ENCODE measurements at regions not wholly inside any gene's neighbourhood (a gene's known extent, or its start where the extent isn't known, plus 50 kb on each side); places are given as distances from the start of the nearest gene placed in this dataset.

DNA sequence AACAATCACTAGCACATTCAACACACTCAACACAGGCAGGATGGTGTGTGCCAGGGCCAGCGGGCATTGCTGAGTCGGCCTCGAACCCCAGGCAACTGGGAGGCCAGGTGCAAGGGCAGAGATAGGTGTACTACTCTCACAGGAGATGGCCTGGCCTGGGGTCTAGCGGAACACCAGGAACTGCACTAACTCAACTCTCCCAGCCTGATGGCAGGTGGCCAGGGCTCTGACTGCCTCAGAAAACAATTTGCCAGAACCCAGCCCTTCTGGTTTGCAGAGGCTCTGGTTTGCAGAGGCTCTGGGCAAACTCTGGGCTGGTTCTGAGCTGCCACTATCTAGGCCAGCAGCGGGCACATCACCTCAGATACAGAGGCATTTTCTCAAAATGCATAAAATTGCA is 229.2 kb upstream of the CHRNA7 start:
- Histone ChIP-seq H3K9me3 (ENCODE audit: low read length) (no peaks in the 10 kb centered on the region), H3K27ac (ENCODE audit: low read length) (no peak overlapping the region), H3K4me2 (ENCODE audit: low read depth, low read length, poor library complexity, severe bottlenecking) (no peak overlapping the region), H2AFZ (ENCODE audit: low read length) (no peak overlapping the region), H3K9ac (ENCODE audit: low read length) (no peak overlapping the region), H3K9me2 (replicated peaks; ENCODE audit: insufficient read depth, low read length) (no peaks in the 10 kb centered on the region), H3K79me2 (ENCODE audit: low read length) (no peaks in the 10 kb centered on the region), H4K20me1 (ENCODE audit: insufficient read depth, low read depth, low read length) (peaks cover 5% of the 10 kb centered on the region; the same call in 1 of the 2 replicates), H3K36me3 (ENCODE audit: insufficient read depth, low read length) (no peaks in the 10 kb centered on the region), H3K4me3 (ENCODE audit: low read length) (no peak overlapping the region), H3K4me1 (ENCODE audit: low read length) (no peaks in the 10 kb centered on the region), H3K27me3 (ENCODE audit: low read length) (no peaks in the 10 kb centered on the region)
- no peak for DNase-seq

DNA sequence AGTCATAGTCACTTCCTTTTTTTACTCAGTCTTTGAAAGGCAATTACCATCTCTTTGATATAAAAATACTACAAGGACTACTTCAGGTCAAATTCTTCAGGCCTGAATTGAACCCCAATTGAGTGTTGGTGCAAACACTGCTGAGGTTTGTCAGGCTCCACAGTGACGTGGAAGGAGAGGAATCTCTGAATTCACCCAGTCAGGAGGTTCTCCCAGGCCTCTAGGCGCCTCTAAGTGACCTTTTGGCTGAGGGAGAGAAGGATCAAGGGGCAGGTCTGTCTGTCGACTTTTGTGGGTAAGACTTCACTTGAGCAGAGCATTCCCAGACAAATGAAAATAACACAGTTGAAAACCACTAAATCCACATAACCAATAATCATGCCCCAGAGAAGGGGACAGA is 227.6 kb upstream of the CHRNA7 start:
- Histone ChIP-seq H3K79me2 (ENCODE audit: low read length) (no peaks in the 10 kb centered on the region), H3K9me3 (ENCODE audit: low read length) (no peaks in the 10 kb centered on the region), H2AFZ (ENCODE audit: low read length) (no peak overlapping the region), H4K20me1 (ENCODE audit: insufficient read depth, low read depth, low read length) (peaks cover 5% of the 10 kb centered on the region; the same call in 1 of the 2 replicates), H3K27ac (ENCODE audit: low read length) (no peak overlapping the region), H3K4me1 (ENCODE audit: low read length) (no peaks in the 10 kb centered on the region), H3K4me3 (ENCODE audit: low read length) (no peak overlapping the region), H3K27me3 (ENCODE audit: low read length) (no peaks in the 10 kb centered on the region), H3K4me2 (ENCODE audit: low read depth, low read length, poor library complexity, severe bottlenecking) (no peak overlapping the region), H3K9ac (ENCODE audit: low read length) (no peak overlapping the region), H3K36me3 (ENCODE audit: insufficient read depth, low read length) (no peaks in the 10 kb centered on the region), H3K9me2 (replicated peaks; ENCODE audit: insufficient read depth, low read length) (no peaks in the 10 kb centered on the region)
- no peak for DNase-seq

DNA sequence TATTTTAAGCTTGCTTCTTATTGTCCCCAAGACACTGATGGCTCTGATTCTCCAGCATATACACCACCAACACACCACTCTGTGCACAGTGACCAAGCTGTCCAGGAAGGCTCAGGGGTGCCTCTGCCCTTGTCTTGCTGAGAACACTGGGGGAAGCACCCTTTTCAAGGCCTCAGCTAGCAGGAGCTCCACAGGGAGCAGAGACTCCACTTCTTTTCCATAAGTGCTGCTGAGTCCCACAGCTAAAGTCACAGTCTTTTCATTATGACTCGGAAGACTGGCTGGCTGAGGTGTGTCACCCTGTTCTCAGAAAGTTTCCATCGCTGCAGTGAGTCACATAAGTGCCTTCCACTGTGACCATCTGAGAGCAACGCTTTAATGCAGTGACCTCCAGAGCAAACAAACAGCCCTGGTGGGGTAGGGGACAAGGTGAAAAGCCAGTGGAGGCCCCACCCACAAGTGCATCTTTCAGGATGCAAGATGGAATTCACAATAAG is 226.9 kb upstream of the CHRNA7 start:
- Histone ChIP-seq H3K36me3 (ENCODE audit: insufficient read depth, low read length) (no peaks in the 10 kb centered on the region), H3K4me2 (ENCODE audit: low read depth, low read length, poor library complexity, severe bottlenecking) (no peak overlapping the region), H3K9me3 (ENCODE audit: low read length) (no peaks in the 10 kb centered on the region), H3K4me1 (ENCODE audit: low read length) (no peaks in the 10 kb centered on the region), H3K27me3 (ENCODE audit: low read length) (no peaks in the 10 kb centered on the region), H3K27ac (ENCODE audit: low read length) (no peak overlapping the region), H3K4me3 (ENCODE audit: low read length) (no peak overlapping the region), H3K9me2 (replicated peaks; ENCODE audit: insufficient read depth, low read length) (no peaks in the 10 kb centered on the region), H4K20me1 (ENCODE audit: insufficient read depth, low read depth, low read length) (peaks cover 5% of the 10 kb centered on the region; the same call in 1 of the 2 replicates), H2AFZ (ENCODE audit: low read length) (no peak overlapping the region), H3K79me2 (ENCODE audit: low read length) (no peaks in the 10 kb centered on the region), H3K9ac (ENCODE audit: low read length) (no peak overlapping the region)
- DNase-seq = no peak

DNA sequence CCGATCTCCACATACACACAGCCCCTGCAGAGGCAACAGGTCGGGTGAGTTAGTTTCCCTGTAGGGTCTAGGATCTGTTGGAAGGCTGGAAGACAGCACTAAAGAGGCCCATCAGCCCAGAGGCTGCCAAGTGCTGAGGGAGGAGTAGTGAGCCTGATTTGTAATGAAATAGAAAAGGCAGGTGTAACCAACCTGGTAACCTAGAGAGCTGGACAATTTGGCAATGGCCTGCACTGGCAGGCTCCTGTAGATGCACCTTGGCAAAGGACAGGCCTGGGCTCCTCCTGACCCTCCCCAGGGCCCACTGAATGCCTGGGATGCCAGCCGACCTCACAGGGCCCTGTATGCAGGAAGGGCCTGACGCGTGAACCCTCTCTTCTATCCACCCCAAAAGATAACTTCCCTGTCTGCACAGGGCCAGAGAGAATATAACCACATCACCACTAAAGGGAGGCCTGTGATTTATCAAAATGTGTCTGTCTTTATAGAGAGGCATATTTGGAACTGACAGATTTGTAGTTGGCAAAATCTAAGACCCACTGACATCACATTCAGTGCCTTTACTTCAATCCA is 225.1 kb upstream of the CHRNA7 start:
- no peak for DNase-seq
- peaks cover 5% of the 10 kb centered on the region; the same call in 1 of the 2 replicates for H4K20me1 ChIP-seq (ENCODE audit: insufficient read depth, low read depth, low read length)
- no peak overlapping the region for H3K4me2 ChIP-seq (ENCODE audit: low read depth, low read length, poor library complexity, severe bottlenecking)
- no peak overlapping the region for H3K4me3 ChIP-seq (ENCODE audit: low read length)
- no peaks in the 10 kb centered on the region for H3K4me1 ChIP-seq (ENCODE audit: low read length)
- H3K79me2 ChIP-seq (ENCODE audit: low read length) = no peaks in the 10 kb centered on the region
- H3K9ac ChIP-seq (ENCODE audit: low read length) = no peak overlapping the region
- H3K9me3 ChIP-seq (ENCODE audit: low read length) = no peaks in the 10 kb centered on the region
- no peaks in the 10 kb centered on the region for H3K36me3 ChIP-seq (ENCODE audit: insufficient read depth, low read length)
- H3K27me3 ChIP-seq (ENCODE audit: low read length) = no peaks in the 10 kb centered on the region
- H2AFZ ChIP-seq (ENCODE audit: low read length) = no peak overlapping the region
- no peak overlapping the region for H3K27ac ChIP-seq (ENCODE audit: low read length)
- H3K9me2 ChIP-seq (replicated peaks; ENCODE audit: insufficient read depth, low read length) = no peaks in the 10 kb centered on the region

DNA sequence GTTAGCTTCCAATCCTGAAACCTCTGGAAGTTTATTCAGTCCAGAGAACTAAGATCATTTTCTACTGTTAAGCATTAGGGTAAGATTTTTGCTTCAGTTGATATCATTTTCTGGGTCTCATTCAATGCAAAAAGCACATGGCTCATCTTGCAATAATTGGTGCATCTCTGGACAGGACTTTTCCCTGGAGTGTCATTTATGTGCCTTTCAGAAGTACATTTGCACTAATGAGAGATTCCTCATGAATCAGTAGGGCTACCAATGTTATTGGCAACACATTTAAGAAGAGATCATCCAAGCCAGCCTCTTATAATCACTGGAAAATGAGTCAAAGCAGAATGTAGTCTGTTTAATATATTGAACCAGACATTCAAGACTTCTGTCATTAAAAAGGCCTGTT is 224.2 kb upstream of the CHRNA7 start:
- peaks cover 3% of the 10 kb centered on the region; the same call in 1 of the 2 replicates for H4K20me1 ChIP-seq (ENCODE audit: insufficient read depth, low read depth, low read length)
- no peaks in the 10 kb centered on the region for H3K79me2 ChIP-seq (ENCODE audit: low read length)
- H3K27me3 ChIP-seq (ENCODE audit: low read length) = no peaks in the 10 kb centered on the region
- H3K9me3 ChIP-seq (ENCODE audit: low read length) = no peaks in the 10 kb centered on the region
- H3K27ac ChIP-seq (ENCODE audit: low read length) = no peak overlapping the region
- no peak overlapping the region for H3K4me2 ChIP-seq (ENCODE audit: low read depth, low read length, poor library complexity, severe bottlenecking)
- H3K9ac ChIP-seq (ENCODE audit: low read length) = no peak overlapping the region
- H3K4me1 ChIP-seq (ENCODE audit: low read length) = no peaks in the 10 kb centered on the region
- H2AFZ ChIP-seq (ENCODE audit: low read length) = no peak overlapping the region
- no peaks in the 10 kb centered on the region for H3K9me2 ChIP-seq (replicated peaks; ENCODE audit: insufficient read depth, low read length)
- no peak for DNase-seq
- no peak overlapping the region for H3K4me3 ChIP-seq (ENCODE audit: low read length)
- no peaks in the 10 kb centered on the region for H3K36me3 ChIP-seq (ENCODE audit: insufficient read depth, low read length)

DNA sequence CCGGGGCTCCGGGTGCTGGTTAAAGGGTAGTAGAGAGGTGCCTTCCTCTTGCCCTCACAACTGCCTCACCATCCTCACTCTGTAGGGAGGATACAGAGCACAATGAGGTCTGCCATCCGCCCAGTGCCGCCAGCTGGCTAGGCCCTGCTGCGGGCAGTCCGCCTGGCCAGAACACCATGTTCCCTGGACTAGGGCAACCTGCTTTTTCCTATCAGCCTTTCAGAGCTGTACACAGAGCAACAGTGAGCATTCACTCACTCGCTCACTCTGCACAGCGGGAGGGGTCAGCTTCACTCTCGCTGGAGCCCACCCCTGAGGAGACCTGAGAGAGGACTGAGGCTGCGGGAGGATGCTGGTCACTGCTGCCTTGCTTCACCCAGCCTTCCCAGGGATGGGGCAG is 218.7 kb upstream of the CHRNA7 start:
- Histone ChIP-seq H3K4me3 (ENCODE audit: low read length) (no peak overlapping the region), H3K9ac (ENCODE audit: low read length) (no peak overlapping the region), H3K36me3 (ENCODE audit: insufficient read depth, low read length) (no peaks in the 10 kb centered on the region), H3K9me3 (ENCODE audit: low read length) (no peaks in the 10 kb centered on the region), H3K4me2 (ENCODE audit: low read depth, low read length, poor library complexity, severe bottlenecking) (no peak overlapping the region), H4K20me1 (ENCODE audit: insufficient read depth, low read depth, low read length) (no peaks in the 10 kb centered on the region), H3K27ac (ENCODE audit: low read length) (no peak overlapping the region), H3K79me2 (ENCODE audit: low read length) (no peaks in the 10 kb centered on the region), H3K9me2 (replicated peaks; ENCODE audit: insufficient read depth, low read length) (no peaks in the 10 kb centered on the region), H3K4me1 (ENCODE audit: low read length) (peaks cover 4% of the 10 kb centered on the region; the same call in 1 of the 2 replicates), H3K27me3 (ENCODE audit: low read length) (no peaks in the 10 kb centered on the region), H2AFZ (ENCODE audit: low read length) (no peak overlapping the region)
- no peak for DNase-seq

DNA sequence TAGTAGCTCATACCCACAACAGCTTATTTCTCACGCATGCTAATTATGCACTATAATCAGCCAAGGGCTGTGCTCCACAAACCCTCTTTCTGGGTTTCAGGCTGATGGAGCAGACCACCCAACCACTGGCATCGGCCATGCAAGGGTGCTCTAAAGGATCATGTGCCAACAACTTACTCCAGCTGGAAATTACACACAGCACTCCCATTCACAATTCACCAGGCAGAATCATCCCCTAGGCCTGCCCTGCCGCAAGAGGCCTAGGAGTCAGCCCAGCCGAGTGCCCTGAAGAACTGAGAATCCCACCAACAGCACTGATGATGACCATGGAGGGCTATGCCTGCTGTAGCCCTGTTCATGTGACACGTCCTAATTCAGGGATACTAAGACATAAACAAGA is 216.2 kb upstream of the CHRNA7 start:
- Histone ChIP-seq H3K27ac (ENCODE audit: low read length) (no peak overlapping the region), H3K36me3 (ENCODE audit: insufficient read depth, low read length) (no peaks in the 10 kb centered on the region), H3K9ac (ENCODE audit: low read length) (no peak overlapping the region), H4K20me1 (ENCODE audit: insufficient read depth, low read depth, low read length) (no peaks in the 10 kb centered on the region), H3K4me1 (ENCODE audit: low read length) (peaks cover 4% of the 10 kb centered on the region; the same call in 1 of the 2 replicates), H3K4me3 (ENCODE audit: low read length) (no peak overlapping the region), H3K27me3 (ENCODE audit: low read length) (no peaks in the 10 kb centered on the region), H3K9me2 (replicated peaks; ENCODE audit: insufficient read depth, low read length) (no peaks in the 10 kb centered on the region), H3K79me2 (ENCODE audit: low read length) (no peaks in the 10 kb centered on the region), H2AFZ (ENCODE audit: low read length) (no peak overlapping the region), H3K9me3 (ENCODE audit: low read length) (no peaks in the 10 kb centered on the region), H3K4me2 (ENCODE audit: low read depth, low read length, poor library complexity, severe bottlenecking) (no peak overlapping the region)
- DNase-seq = no peak

DNA sequence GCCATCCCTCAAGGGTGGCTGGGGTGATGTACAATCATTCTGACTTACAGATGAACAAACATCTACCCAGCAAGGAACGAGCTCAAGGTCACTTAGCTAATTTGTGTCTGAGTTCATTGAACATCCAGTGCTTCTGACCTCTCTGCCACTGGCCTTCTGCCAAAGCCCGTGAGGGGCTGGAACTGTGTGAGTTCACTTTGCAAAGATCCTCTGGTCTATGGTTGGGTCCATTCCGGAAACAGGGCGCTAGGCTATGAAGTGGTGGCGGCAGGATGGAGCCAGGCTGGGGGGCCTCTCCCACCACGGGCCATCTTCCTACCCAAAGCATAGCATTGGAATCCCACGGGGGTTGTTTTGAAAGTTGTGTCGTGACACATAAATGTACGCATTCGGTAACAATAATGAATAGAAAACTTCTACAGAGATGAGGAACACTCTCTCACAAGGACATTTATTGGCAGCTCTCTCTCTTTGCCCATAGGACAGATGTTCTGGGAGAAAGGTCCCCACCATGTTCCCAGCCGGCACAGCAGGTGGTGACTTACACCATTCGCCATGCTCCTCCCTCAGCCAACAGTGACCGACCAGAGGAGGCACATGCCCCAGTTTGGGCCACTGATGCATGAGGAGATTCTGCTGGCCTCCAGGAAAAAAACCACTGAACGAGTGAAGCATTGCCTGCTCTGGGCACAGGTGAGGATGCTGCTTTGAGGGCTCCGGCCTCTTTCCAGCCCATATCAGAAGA is 214.7 kb upstream of the CHRNA7 start:
- no peak overlapping the region for H3K9ac ChIP-seq (ENCODE audit: low read length)
- H4K20me1 ChIP-seq (ENCODE audit: insufficient read depth, low read depth, low read length) = no peaks in the 10 kb centered on the region
- H3K27ac ChIP-seq (ENCODE audit: low read length) = no peak overlapping the region
- H2AFZ ChIP-seq (ENCODE audit: low read length) = no peak overlapping the region
- no peaks in the 10 kb centered on the region for H3K27me3 ChIP-seq (ENCODE audit: low read length)
- H3K4me2 ChIP-seq (ENCODE audit: low read depth, low read length, poor library complexity, severe bottlenecking) = no peak overlapping the region
- no peaks in the 10 kb centered on the region for H3K9me2 ChIP-seq (replicated peaks; ENCODE audit: insufficient read depth, low read length)
- no peak overlapping the region for H3K4me3 ChIP-seq (ENCODE audit: low read length)
- peaks cover 4% of the 10 kb centered on the region; the same call in 1 of the 2 replicates for H3K4me1 ChIP-seq (ENCODE audit: low read length)
- no peaks in the 10 kb centered on the region for H3K36me3 ChIP-seq (ENCODE audit: insufficient read depth, low read length)
- H3K79me2 ChIP-seq (ENCODE audit: low read length) = no peaks in the 10 kb centered on the region
- no peak for DNase-seq
- H3K9me3 ChIP-seq (ENCODE audit: low read length) = no peaks in the 10 kb centered on the region
